ENCODE measurements at regions not wholly inside any gene's neighbourhood (a gene's known extent, or its start where the extent isn't known, plus 50 kb on each side); places are given as distances from the start of the nearest gene placed in this dataset.

DNA sequence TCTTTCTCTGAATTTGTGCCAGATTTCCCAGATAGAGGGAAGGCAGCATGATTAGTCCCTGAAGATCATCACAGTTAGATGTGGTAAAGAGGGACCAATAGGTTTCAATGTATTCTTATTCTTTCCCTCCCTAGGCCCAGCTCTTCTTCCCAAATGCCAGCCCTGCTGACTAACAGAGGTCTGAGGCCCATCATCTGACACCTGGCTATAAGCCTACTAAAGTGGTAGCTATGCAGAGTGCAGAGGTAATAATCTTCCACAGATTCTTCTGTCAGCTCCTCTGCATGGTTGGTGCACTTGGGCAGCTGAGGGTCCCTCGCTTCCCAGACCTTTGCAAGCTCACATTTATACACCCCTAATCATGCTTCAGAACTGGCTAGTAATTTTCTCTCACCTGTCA lies 63.7 kb upstream of the PZP start:
- ATAC-seq: no peak

DNA sequence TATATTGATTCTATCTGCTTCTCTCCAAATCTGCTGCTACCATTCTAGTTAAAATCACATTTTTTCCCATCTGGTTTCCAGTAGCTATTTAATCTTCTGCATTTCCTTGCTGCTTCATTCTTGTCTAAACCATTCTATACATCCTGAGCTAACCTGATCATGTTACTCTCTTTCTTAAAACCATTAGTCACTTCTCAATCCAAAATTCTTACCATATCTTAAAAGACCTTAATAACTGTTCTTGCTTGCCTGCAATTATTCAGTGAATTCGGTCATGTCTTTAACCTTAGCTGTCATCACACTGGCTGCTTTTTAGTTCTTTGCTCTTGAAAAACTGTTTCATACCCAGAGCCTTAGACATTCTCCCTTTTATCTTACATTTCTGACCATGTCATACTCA lies 56.4 kb upstream of the PZP start:
- ATAC-seq (no peak), DNase-seq (ENCODE audit: low spot score) (no peak)

More for the DNA sequence above, 63.7 kb upstream of the PZP start:
- no peak for DNase-seq (ENCODE audit: low spot score)

DNA sequence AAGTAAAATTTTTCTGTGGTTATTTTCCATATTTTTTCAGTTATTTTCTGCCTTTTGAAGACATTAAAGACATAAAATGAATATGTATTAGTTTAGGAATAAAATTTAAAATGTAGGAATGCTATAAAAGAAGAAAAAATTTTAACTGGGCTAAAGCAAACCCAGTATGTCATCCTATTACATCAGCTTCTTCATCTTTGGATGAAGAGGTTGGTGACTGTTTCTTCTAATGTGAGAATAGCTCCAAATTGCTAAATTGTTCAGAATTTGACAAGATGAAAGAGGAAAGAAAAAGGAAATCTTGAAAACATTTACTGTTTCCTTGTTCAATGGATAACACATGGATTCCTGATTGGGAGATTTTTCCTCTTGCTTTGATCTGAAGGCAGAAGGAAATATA lies 52.7 kb upstream of the PZP start:
- DNase-seq (ENCODE audit: low spot score) (no peak), ATAC-seq (no peak)

GRCh38 chr12:9258676-9259075 lies 50.5 kb upstream of the PZP start:
- no peak for ATAC-seq
- no peak for DNase-seq (ENCODE audit: low spot score)

Data from left lobe of liver (tissue), 2 donors.